Ishikawa (cell line): ENCODE measurements at regions not wholly inside any gene's neighbourhood (a gene's known extent, or its start where the extent isn't known, plus 50 kb on each side); places are given as distances from the start of the nearest gene placed in this dataset.

ENCODE experiments used
- CREB1 ChIP-seq: IDR thresholded peaks from 2 replicates; pipeline ENCODE4 v1.6.1; 2012; ENCODE audit warnings: low read depth
- EP300 ChIP-seq: IDR thresholded peaks from 2 replicates; pipeline ENCODE4 v1.6.1; 2012; ENCODE audit warnings: borderline replicate concordance
- FOXM1 ChIP-seq: IDR thresholded peaks from 2 replicates; pipeline ENCODE4 v1.6.1; 2012; ENCODE audit warnings: low read depth, borderline replicate concordance
- NFIC ChIP-seq: IDR thresholded peaks from 2 replicates; pipeline ENCODE4 v1.6.1; 2012
- RAD21 ChIP-seq: IDR thresholded peaks from 2 replicates; pipeline ENCODE4 v1.6.1; 2012; ENCODE audit warnings: low read depth
- TAF1 ChIP-seq: IDR thresholded peaks from 2 replicates; pipeline ENCODE4 v1.6.1; 2012; ENCODE audit warnings: low read depth, mild to moderate bottlenecking
- TEAD4 ChIP-seq: IDR thresholded peaks from 2 replicates; pipeline ENCODE4 v1.6.1; 2012
- YY1 ChIP-seq: IDR thresholded peaks from 2 replicates; pipeline ENCODE4 v1.6.1; 2012; ENCODE audit warnings: low read depth
- TF ChIP-seq, protein P1 (sequence below): IDR thresholded peaks from 2 replicates; pipeline ENCODE4 v1.6.1; 2012; ENCODE audit warnings: low read depth, mild to moderate bottlenecking

- TF ChIP-seq CREB1 (no peak), TAF1 (no peak), YY1 (no peak), EP300 (no peak), FOXM1 (no peak), TEAD4 (no peak), RAD21 (no peak), NFIC (no peak)
- TF ChIP-seq, protein P1, sequence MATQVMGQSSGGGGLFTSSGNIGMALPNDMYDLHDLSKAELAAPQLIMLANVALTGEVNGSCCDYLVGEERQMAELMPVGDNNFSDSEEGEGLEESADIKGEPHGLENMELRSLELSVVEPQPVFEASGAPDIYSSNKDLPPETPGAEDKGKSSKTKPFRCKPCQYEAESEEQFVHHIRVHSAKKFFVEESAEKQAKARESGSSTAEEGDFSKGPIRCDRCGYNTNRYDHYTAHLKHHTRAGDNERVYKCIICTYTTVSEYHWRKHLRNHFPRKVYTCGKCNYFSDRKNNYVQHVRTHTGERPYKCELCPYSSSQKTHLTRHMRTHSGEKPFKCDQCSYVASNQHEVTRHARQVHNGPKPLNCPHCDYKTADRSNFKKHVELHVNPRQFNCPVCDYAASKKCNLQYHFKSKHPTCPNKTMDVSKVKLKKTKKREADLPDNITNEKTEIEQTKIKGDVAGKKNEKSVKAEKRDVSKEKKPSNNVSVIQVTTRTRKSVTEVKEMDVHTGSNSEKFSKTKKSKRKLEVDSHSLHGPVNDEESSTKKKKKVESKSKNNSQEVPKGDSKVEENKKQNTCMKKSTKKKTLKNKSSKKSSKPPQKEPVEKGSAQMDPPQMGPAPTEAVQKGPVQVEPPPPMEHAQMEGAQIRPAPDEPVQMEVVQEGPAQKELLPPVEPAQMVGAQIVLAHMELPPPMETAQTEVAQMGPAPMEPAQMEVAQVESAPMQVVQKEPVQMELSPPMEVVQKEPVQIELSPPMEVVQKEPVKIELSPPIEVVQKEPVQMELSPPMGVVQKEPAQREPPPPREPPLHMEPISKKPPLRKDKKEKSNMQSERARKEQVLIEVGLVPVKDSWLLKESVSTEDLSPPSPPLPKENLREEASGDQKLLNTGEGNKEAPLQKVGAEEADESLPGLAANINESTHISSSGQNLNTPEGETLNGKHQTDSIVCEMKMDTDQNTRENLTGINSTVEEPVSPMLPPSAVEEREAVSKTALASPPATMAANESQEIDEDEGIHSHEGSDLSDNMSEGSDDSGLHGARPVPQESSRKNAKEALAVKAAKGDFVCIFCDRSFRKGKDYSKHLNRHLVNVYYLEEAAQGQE: no peak
Observed at GRCh38 chr18:44520981-44521667, 159.6 kb upstream of the SETBP1 start.
